T-cell (primary cell): ENCODE measurements at regions not wholly inside any gene's neighbourhood (a gene's known extent, or its start where the extent isn't known, plus 50 kb on each side); places are given as distances from the start of the nearest gene placed in this dataset.

ENCODE experiments used
- ATAC-seq, 4 experiments: fragments of 200-7000 bp in 3 of 4; fragments of 150-1000 bp in 1 of 4; cut with Tn5 transposase; replicated peaks in 1 of 4; 1 replicate in 3 of 4; 2 replicates in 1 of 4; pipeline ENCODE4 v1.10.0; 2021; ENCODE audit warnings: moderate library complexity in 3 of 4, mild to moderate bottlenecking in 2 of 4, moderate number of reproducible peaks in 1 of 4
- CTCF ChIA-PET, 2 donors: fragments of 300-600 bp; sonication (Branson Sonifier 250); formaldehyde crosslinking; loops; one replicate each; lab custom pipeline; 2022; ENCODE audit warnings: antibody characterized with exemption in 2 of 2; lab: Charles Lee
- POLR2A ChIA-PET, 2 donors: fragments of 300-600 bp; sonication (Branson Sonifier 250); formaldehyde crosslinking; loops; one replicate each; lab custom pipeline; 2022; ENCODE audit warnings: antibody characterized with exemption in 2 of 2; lab: Charles Lee
- DNase-seq, 35 experiments: peaks; one replicate each; pipeline versions ENCODE4 v3.0.0 to v3.0.0-alpha.2; 2013 to 2023
- H3K27ac ChIP-seq: one replicate; pipeline ENCODE4 v1.5.1; 2013; ENCODE audit warnings: low read length
- H3K27me3 ChIP-seq, 2 experiments: replicated peaks in 1 of 2; 1 replicate in 1 of 2; 2 replicates in 1 of 2; pipeline versions ENCODE4 v1.6.1 to v1.7.0; 2013; ENCODE audit warnings: low read length in 1 of 2, mixed read lengths in 1 of 2; ENCODE audit not compliant: control insufficient read depth in 2 of 2, insufficient read depth in 2 of 2; ENCODE audit errors: extremely low read depth in 1 of 2
- H3K36me3 ChIP-seq, 2 donors: 1 replicate in 1 of 2; 2 replicates in 1 of 2; pipeline versions ENCODE4 v1.6.1 to v1.7.0; 2013; ENCODE audit warnings: low read length in 1 of 2; ENCODE audit not compliant: control insufficient read depth in 2 of 2, insufficient read depth in 1 of 2; ENCODE audit errors: extremely low read depth in 1 of 2
- H3K4me1 ChIP-seq, 2 experiments: 1 replicate in 1 of 2; 2 replicates in 1 of 2; pipeline versions ENCODE4 v1.6.1 to v1.7.0; 2013; ENCODE audit warnings: low read length in 2 of 2, mixed read lengths in 1 of 2; ENCODE audit not compliant: insufficient read depth in 2 of 2, control insufficient read depth in 1 of 2; ENCODE audit errors: extremely low read depth in 1 of 2
- H3K4me3 ChIP-seq, 2 donors: 1 replicate in 1 of 2; 2 replicates in 1 of 2; pipeline versions ENCODE4 v1.5.1 to v1.7.0; 2013; ENCODE audit warnings: mild to moderate bottlenecking in 2 of 2, low read length in 1 of 2, moderate library complexity in 1 of 2; ENCODE audit not compliant: control insufficient read depth in 1 of 2; ENCODE audit errors: extremely low read depth in 1 of 2
- H3K9me3 ChIP-seq: 2 replicates; pipeline ENCODE4 v1.7.0; 2013
- H3K27ac Mint-ChIP-seq, 2 donors: one replicate each; pipeline ENCODE4 v1.8.0; 2020 to 2021; ENCODE audit warnings: mild to moderate bottlenecking in 2 of 2, mixed read lengths in 2 of 2
- H3K27me3 Mint-ChIP-seq, 2 donors: one replicate each; pipeline ENCODE4 v1.8.0; 2021 to 2022; ENCODE audit warnings: mixed read lengths in 2 of 2
- H3K36me3 Mint-ChIP-seq: one replicate; pipeline ENCODE4 v1.8.0; 2021; ENCODE audit warnings: mixed read lengths
- H3K4me1 Mint-ChIP-seq, 3 donors: one replicate each; pipeline ENCODE4 v1.8.0; 2020 to 2022; ENCODE audit warnings: mixed read lengths in 3 of 3, mild to moderate bottlenecking in 1 of 3
- H3K4me3 Mint-ChIP-seq, 3 donors: one replicate each; pipeline ENCODE4 v1.8.0; 2020 to 2022; ENCODE audit warnings: mild to moderate bottlenecking in 3 of 3, mixed read lengths in 3 of 3, moderate library complexity in 3 of 3
- H3K9me3 Mint-ChIP-seq, 3 donors: one replicate each; pipeline ENCODE4 v1.8.0; 2020 to 2022; ENCODE audit warnings: mixed read lengths in 3 of 3
- WGBS: methylation state at CpG from one replicate; pipeline ENCODE4 v1.1.5; 2013; ENCODE audit warnings: missing lambda C conversion rate; ENCODE audit not compliant: insufficient coverage; 5-methylcytosine and 5-hydroxymethylcytosine counted together

DNA sequence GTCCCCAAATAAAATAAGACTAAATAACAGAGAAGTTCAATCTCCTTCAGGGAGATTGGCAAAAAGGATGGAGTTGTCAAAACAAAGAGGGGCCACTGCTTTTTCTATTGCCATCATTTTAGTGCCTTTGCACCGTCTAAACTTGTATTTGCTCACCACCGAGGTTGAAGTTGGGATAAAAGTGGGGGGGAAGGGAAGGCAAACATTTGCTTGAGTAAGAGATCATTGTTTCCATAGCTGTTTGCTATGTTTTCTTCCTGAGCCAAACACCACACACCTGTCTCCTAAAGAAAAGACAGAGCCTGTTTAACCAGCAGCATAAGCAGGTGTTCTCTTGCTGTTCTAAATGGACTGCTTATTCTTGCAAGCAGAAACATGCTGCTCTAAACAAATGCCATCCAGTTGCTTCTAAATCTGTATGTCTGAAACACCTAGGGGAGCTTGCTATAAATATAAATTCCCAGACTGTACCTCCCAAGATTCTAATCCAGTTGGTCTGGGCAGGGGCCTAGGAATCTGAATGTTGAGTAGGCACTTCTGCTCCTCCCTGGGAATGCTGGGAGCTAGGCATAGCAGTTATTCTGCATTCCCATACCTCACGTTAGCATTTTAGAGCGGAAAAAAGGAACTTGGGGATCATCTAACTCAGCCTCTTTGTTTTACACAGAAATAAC, 179.4 kb upstream of the ARL4C start:
- Histone ChIP-seq H3K27me3 (peaks cover 0 to 16% of the 10 kb centered on the region in 2 experiments), H3K36me3 (no peaks in the 10 kb centered on the region), H3K27ac (no peak overlapping the region), H3K4me3 (no peak overlapping the region), H3K4me1 (no peaks in the 10 kb centered on the region), H3K9me3 (no peaks in the 10 kb centered on the region)
- Mint-ChIP-seq H3K27ac (no peak overlapping the region), H3K9me3 (no peaks in the 10 kb centered on the region), H3K36me3 (no peaks in the 10 kb centered on the region), H3K4me1 (no peaks in the 10 kb centered on the region), H3K27me3 (peaks cover 12 to 15% of the 10 kb centered on the region in 2 donors), H3K4me3 (no peak overlapping the region)
- POLR2A ChIA-PET, result no interaction called here
- DNase-seq, result no peak
- WGBS, result 60% methylated on average over 1 of the region's 4 CpGs
- ATAC-seq, result no peak
- CTCF ChIA-PET, result no interaction called here

DNA sequence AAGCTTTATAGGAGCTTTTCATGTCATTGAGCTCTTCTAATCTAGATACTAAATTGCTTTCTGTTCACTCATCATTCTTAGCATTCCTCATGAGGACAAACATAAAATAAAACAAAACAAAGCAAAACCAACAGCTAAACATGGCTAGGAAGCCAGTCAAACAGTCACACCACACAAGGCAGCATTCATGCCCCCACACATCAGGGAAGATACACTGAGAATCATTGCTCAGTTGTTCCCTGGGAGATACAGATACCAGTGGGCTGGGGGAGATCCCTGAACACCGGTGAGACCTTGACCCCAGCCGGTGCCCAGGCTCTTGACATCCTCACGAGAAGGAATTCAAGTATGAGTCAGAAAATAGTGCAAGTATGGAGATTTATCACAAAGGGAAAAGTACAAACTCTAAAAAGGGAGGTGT, 177.9 kb upstream of the ARL4C start:
- Histone ChIP-seq H3K27me3 (peaks cover 0 to 16% of the 10 kb centered on the region in 2 experiments), H3K9me3 (no peaks in the 10 kb centered on the region), H3K27ac (no peak overlapping the region), H3K4me1 (no peaks in the 10 kb centered on the region), H3K36me3 (no peaks in the 10 kb centered on the region), H3K4me3 (no peak overlapping the region)
- Mint-ChIP-seq H3K36me3 (no peaks in the 10 kb centered on the region), H3K4me3 (no peak overlapping the region), H3K27ac (no peak overlapping the region), H3K9me3 (no peaks in the 10 kb centered on the region), H3K4me1 (no peaks in the 10 kb centered on the region), H3K27me3 (peaks cover 15 to 18% of the 10 kb centered on the region in 2 donors)
- 42% methylated on average over 3 of the region's 3 CpGs for WGBS
- POLR2A ChIA-PET, result no interaction called here
- DNase-seq (no peak), ATAC-seq (no peak)
- CTCF ChIA-PET, result interaction anchor here (0.6 to 0.7 kb wide), 2 partner anchors 66 to 758 kb away, joined by 6 to 8 read pairs; no protein-coding TSS in a partner anchor

- POLR2A ChIA-PET, result no interaction called here
- whole genome bisulfite sequencing, result no CpG with 5 or more reads among the region's 1 CpG
- no peaks in the 10 kb centered on the region for H3K4me1 Mint-ChIP-seq
Observed at GRCh38 chr2:234673961-234674759, 177.3 kb upstream of the ARL4C start.

DNA sequence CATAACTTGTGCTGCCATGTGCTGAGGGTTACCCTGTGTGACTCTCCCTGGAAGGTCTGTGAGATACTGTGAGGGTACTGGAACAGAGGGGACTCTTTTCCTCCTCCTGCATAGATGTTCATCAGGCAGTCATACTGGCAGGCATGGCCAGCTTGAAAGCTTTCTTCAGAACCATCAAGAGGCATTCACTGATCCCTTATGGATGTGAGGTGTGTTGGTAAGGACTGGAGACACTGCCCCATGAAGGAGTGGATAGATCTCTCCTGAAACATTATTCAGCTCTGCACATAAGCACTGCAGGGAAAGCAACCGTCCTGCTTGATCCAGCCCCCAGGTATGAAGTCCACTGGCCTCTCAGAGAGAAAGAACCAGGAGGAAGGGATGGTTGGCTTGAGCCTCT, 176.6 kb upstream of the ARL4C start:
- no peak overlapping the region for H3K4me3 ChIP-seq
- DNase-seq, result no peak
- no peaks in the 10 kb centered on the region for H3K36me3 ChIP-seq
- H3K27me3 ChIP-seq, result peaks cover 0 to 13% of the 10 kb centered on the region in 2 experiments
- peaks cover 18% of the 10 kb centered on the region in 2 donors for H3K27me3 Mint-ChIP-seq
- H3K9me3 ChIP-seq, result no peaks in the 10 kb centered on the region
- no peak for ATAC-seq
- no peaks in the 10 kb centered on the region for H3K36me3 Mint-ChIP-seq
- H3K27ac ChIP-seq, result no peak overlapping the region
- ChIA-PET POLR2A (interaction anchor here in 1 of 2 donors (0.5 kb wide), 1 partner anchor 79 kb away, joined by 3 read pairs; no protein-coding TSS in a partner anchor), CTCF (no interaction called here)
- no peaks in the 10 kb centered on the region for H3K4me1 ChIP-seq
- WGBS, result no CpG with 5 or more reads among the region's 1 CpG
- no peak overlapping the region for H3K4me3 Mint-ChIP-seq
- H3K4me1 Mint-ChIP-seq, result no peaks in the 10 kb centered on the region
- H3K27ac Mint-ChIP-seq, result no peak overlapping the region
- no peaks in the 10 kb centered on the region for H3K9me3 Mint-ChIP-seq

More at GRCh38 chr2:234673961-234674759, 177.3 kb upstream of the ARL4C start:
- H3K27me3 ChIP-seq, result peaks cover 0 to 16% of the 10 kb centered on the region in 2 experiments
- CTCF ChIA-PET, result interaction anchor here (0.6 to 0.7 kb wide), 2 partner anchors 65 to 757 kb away, joined by 6 to 8 read pairs; no protein-coding TSS in a partner anchor
- H3K4me1 ChIP-seq, result no peaks in the 10 kb centered on the region
- Mint-ChIP-seq H3K9me3 (no peaks in the 10 kb centered on the region), H3K27me3 (peaks cover 18% of the 10 kb centered on the region in 2 donors), H3K36me3 (no peaks in the 10 kb centered on the region), H3K4me3 (no peak overlapping the region), H3K27ac (no peak overlapping the region)
- no peak overlapping the region for H3K4me3 ChIP-seq
- no peaks in the 10 kb centered on the region for H3K36me3 ChIP-seq
- ATAC-seq (no peak), DNase-seq (no peak)
- no peak overlapping the region for H3K27ac ChIP-seq
- H3K9me3 ChIP-seq, result no peaks in the 10 kb centered on the region

GRCh38 chr2:234672498-234673150, 175.7 kb upstream of the ARL4C start:
- ChIA-PET CTCF (no interaction called here), POLR2A (interaction anchor here in 1 of 2 donors (0.5 kb wide), 1 partner anchor 78 kb away, joined by 3 read pairs; no protein-coding TSS in a partner anchor)
- Mint-ChIP-seq H3K4me3 (no peak overlapping the region), H3K27me3 (peaks cover 14 to 19% of the 10 kb centered on the region in 2 donors), H3K9me3 (no peaks in the 10 kb centered on the region), H3K4me1 (no peaks in the 10 kb centered on the region), H3K36me3 (no peaks in the 10 kb centered on the region), H3K27ac (no peak overlapping the region)
- WGBS, result 78% methylated on average over 6 of the region's 8 CpGs
- Histone ChIP-seq H3K36me3 (no peaks in the 10 kb centered on the region), H3K4me1 (no peaks in the 10 kb centered on the region), H3K4me3 (no peak overlapping the region), H3K27me3 (peaks cover 0 to 13% of the 10 kb centered on the region in 2 experiments), H3K9me3 (no peaks in the 10 kb centered on the region), H3K27ac (no peak overlapping the region)
- DNase-seq, result no peak
- ATAC-seq, result no peak

GRCh38 chr2:234671716-234672115, 174.8 kb upstream of the ARL4C start:
- H3K27ac Mint-ChIP-seq, result no peak overlapping the region
- ChIA-PET CTCF (no interaction called here), POLR2A (no interaction called here)
- 71% methylated on average over 3 of the region's 3 CpGs for WGBS
- H3K36me3 Mint-ChIP-seq, result no peaks in the 10 kb centered on the region
- H3K36me3 ChIP-seq, result no peaks in the 10 kb centered on the region
- no peak overlapping the region for H3K4me3 ChIP-seq
- H3K4me1 Mint-ChIP-seq, result no peaks in the 10 kb centered on the region
- ATAC-seq, result no peak
- no peaks in the 10 kb centered on the region for H3K4me1 ChIP-seq
- H3K27me3 ChIP-seq, result peaks cover 0 to 13% of the 10 kb centered on the region in 2 experiments
- H3K27ac ChIP-seq, result no peak overlapping the region
- H3K27me3 Mint-ChIP-seq, result peaks cover 19 to 26% of the 10 kb centered on the region in 2 donors
- H3K4me3 Mint-ChIP-seq, result no peak overlapping the region
- no peaks in the 10 kb centered on the region for H3K9me3 ChIP-seq
- peaks cover 0 to 5% (median 0%) of the 10 kb centered on the region in 3 donors for H3K9me3 Mint-ChIP-seq
- DNase-seq, result no peak
